ENCODE measurements at regions not wholly inside any gene's neighbourhood (a gene's known extent, or its start where the extent isn't known, plus 50 kb on each side); places are given as distances from the start of the nearest gene placed in this dataset.

DNA sequence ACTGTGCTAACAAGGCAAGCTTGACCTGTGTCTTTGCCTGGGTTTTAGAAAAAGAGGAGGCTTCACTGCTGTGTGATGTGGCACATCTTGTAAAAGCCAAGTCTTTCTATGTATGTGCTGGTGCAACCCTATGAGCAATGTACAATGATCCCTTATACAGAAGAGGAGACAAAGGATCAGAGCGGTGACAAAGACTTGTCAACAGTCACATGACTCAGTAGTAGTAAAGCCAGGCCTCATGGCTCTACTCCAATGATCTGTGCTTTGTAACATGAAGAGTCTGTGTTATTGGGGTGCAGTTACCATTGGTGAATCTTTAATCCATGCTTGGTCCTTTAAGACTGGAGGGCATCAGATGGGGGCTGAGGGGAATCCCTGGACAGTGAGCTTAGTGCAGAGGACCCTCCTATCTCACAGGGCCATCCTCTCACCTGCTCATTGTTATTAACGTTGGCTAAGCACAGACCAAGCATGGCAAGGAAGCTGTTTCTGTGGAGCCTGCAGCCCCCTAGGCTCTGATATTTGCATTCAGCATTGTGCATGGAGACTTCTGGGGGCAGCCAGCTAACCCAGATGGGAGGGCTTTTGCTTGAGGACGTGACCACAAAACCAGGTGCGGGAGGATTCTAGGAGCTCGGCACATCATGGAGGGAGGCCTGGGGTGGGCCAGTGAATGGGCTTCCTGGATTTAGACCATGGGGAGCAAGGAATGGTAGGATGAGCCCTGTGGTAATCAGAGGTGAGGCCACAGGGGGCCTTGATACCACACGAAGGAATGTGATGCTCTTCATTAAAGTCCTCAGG is 308.8 kb upstream of the ZNF32 start:
- Histone ChIP-seq H3K4me3 (ENCODE audit: low read depth in 1 of 2, low read length in 2 of 2) (no peak overlapping the region), H3K9me3 (ENCODE audit: control insufficient read depth in 1 of 2, low read length in 2 of 2) (peaks cover 0 to 4% of the 10 kb centered on the region in 2 donors), H3K36me3 (ENCODE audit: control insufficient read depth in 1 of 2, insufficient read depth in 2 of 2, low read length in 2 of 2) (no peaks in the 10 kb centered on the region), H3K27me3 (ENCODE audit: low read depth, low read length) (no peaks in the 10 kb centered on the region), H3K4me1 (ENCODE audit: control insufficient read depth in 1 of 2, insufficient read depth in 2 of 2, low read length in 2 of 2) (peaks cover 0 to 2% of the 10 kb centered on the region in 2 donors), H3K27ac (ENCODE audit: low read length) (no peak overlapping the region)

- Histone ChIP-seq H3K9me3 (ENCODE audit: control insufficient read depth in 1 of 2, low read length in 2 of 2) (peaks cover 0 to 4% of the 10 kb centered on the region in 2 donors), H3K27me3 (ENCODE audit: low read depth, low read length) (no peaks in the 10 kb centered on the region), H3K36me3 (ENCODE audit: control insufficient read depth in 1 of 2, insufficient read depth in 2 of 2, low read length in 2 of 2) (no peaks in the 10 kb centered on the region), H3K4me1 (ENCODE audit: control insufficient read depth in 1 of 2, insufficient read depth in 2 of 2, low read length in 2 of 2) (no peaks in the 10 kb centered on the region), H3K27ac (ENCODE audit: low read length) (no peak overlapping the region), H3K4me3 (ENCODE audit: low read depth in 1 of 2, low read length in 2 of 2) (no peak overlapping the region)
Observed at GRCh38 chr10:43955978-43956377, 307.3 kb upstream of the ZNF32 start.

- H3K9me3 ChIP-seq (ENCODE audit: control insufficient read depth in 1 of 2, low read length in 2 of 2), result peaks cover 0 to 4% of the 10 kb centered on the region in 2 donors
- H3K36me3 ChIP-seq (ENCODE audit: control insufficient read depth in 1 of 2, insufficient read depth in 2 of 2, low read length in 2 of 2), result no peaks in the 10 kb centered on the region
- H3K27me3 ChIP-seq (ENCODE audit: low read depth, low read length), result no peaks in the 10 kb centered on the region
- H3K4me3 ChIP-seq (ENCODE audit: low read depth in 1 of 2, low read length in 2 of 2), result no peak overlapping the region
- H3K27ac ChIP-seq (ENCODE audit: low read length), result no peak overlapping the region
- no peaks in the 10 kb centered on the region for H3K4me1 ChIP-seq (ENCODE audit: control insufficient read depth in 1 of 2, insufficient read depth in 2 of 2, low read length in 2 of 2)
Observed at GRCh38 chr10:43955002-43955596, 306.4 kb upstream of the ZNF32 start.

GRCh38 chr10:43953672-43954071 is 305.0 kb upstream of the ZNF32 start:
- no peaks in the 10 kb centered on the region for H3K27me3 ChIP-seq (ENCODE audit: low read depth, low read length)
- H3K4me1 ChIP-seq (ENCODE audit: control insufficient read depth in 1 of 2, insufficient read depth in 2 of 2, low read length in 2 of 2), result no peaks in the 10 kb centered on the region
- H3K4me3 ChIP-seq (ENCODE audit: low read depth in 1 of 2, low read length in 2 of 2), result no peak overlapping the region
- no peaks in the 10 kb centered on the region for H3K36me3 ChIP-seq (ENCODE audit: control insufficient read depth in 1 of 2, insufficient read depth in 2 of 2, low read length in 2 of 2)
- H3K27ac ChIP-seq (ENCODE audit: low read length), result no peak overlapping the region
- H3K9me3 ChIP-seq (ENCODE audit: control insufficient read depth in 1 of 2, low read length in 2 of 2), result peaks cover 0 to 4% of the 10 kb centered on the region in 2 donors

DNA sequence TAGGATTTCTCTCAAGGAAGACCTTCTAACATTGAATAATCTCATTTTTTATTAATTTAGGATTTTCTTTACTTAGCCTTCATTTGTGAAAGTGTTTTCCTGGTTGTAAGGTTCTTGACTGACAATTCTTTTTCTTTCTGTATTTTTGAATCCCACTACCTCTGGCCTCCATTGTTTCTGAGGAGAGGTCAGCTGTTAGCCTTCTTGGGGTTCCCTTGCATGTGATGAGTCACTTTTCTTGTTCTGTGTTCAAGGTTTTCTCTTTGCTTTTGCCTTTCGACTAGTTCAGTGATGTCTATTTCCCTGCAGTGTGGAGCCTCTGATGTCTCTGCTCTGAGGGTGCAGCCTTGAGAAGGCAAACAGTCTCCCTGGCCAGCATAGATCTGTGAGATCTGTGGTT is 304.1 kb upstream of the ZNF32 start:
- Histone ChIP-seq H3K27ac (ENCODE audit: low read length) (no peak overlapping the region), H3K4me1 (ENCODE audit: control insufficient read depth in 1 of 2, insufficient read depth in 2 of 2, low read length in 2 of 2) (no peaks in the 10 kb centered on the region), H3K9me3 (ENCODE audit: control insufficient read depth in 1 of 2, low read length in 2 of 2) (peaks cover 0 to 4% of the 10 kb centered on the region in 2 donors), H3K36me3 (ENCODE audit: control insufficient read depth in 1 of 2, insufficient read depth in 2 of 2, low read length in 2 of 2) (no peaks in the 10 kb centered on the region), H3K4me3 (ENCODE audit: low read depth in 1 of 2, low read length in 2 of 2) (no peak overlapping the region), H3K27me3 (ENCODE audit: low read depth, low read length) (no peaks in the 10 kb centered on the region)

- Histone ChIP-seq H3K27ac (ENCODE audit: low read length) (no peak overlapping the region), H3K9me3 (ENCODE audit: control insufficient read depth in 1 of 2, low read length in 2 of 2) (peaks cover 0 to 4% of the 10 kb centered on the region in 2 donors), H3K4me1 (ENCODE audit: control insufficient read depth in 1 of 2, insufficient read depth in 2 of 2, low read length in 2 of 2) (no peaks in the 10 kb centered on the region), H3K27me3 (ENCODE audit: low read depth, low read length) (no peaks in the 10 kb centered on the region), H3K4me3 (ENCODE audit: low read depth in 1 of 2, low read length in 2 of 2) (no peak overlapping the region), H3K36me3 (ENCODE audit: control insufficient read depth in 1 of 2, insufficient read depth in 2 of 2, low read length in 2 of 2) (no peaks in the 10 kb centered on the region)
Observed at GRCh38 chr10:43949351-43949750, 300.7 kb upstream of the ZNF32 start.

- Histone ChIP-seq H3K4me1 (ENCODE audit: control insufficient read depth in 1 of 2, insufficient read depth in 2 of 2, low read length in 2 of 2) (peaks cover 0 to 6% of the 10 kb centered on the region in 2 donors), H3K27me3 (ENCODE audit: low read depth, low read length) (no peaks in the 10 kb centered on the region), H3K4me3 (ENCODE audit: low read depth in 1 of 2, low read length in 2 of 2) (no peak overlapping the region), H3K9me3 (ENCODE audit: control insufficient read depth in 1 of 2, low read length in 2 of 2) (no peaks in the 10 kb centered on the region), H3K27ac (ENCODE audit: low read length) (no peak overlapping the region), H3K36me3 (ENCODE audit: control insufficient read depth in 1 of 2, insufficient read depth in 2 of 2, low read length in 2 of 2) (no peaks in the 10 kb centered on the region)
Observed at GRCh38 chr10:43946445-43946844, 297.8 kb upstream of the ZNF32 start.

- no peak overlapping the region for H3K4me3 ChIP-seq (ENCODE audit: low read depth in 1 of 2, low read length in 2 of 2)
- H3K4me1 ChIP-seq (ENCODE audit: control insufficient read depth in 1 of 2, insufficient read depth in 2 of 2, low read length in 2 of 2), result peaks cover 0 to 8% of the 10 kb centered on the region in 2 donors
- H3K27me3 ChIP-seq (ENCODE audit: low read depth, low read length), result no peaks in the 10 kb centered on the region
- H3K36me3 ChIP-seq (ENCODE audit: control insufficient read depth in 1 of 2, insufficient read depth in 2 of 2, low read length in 2 of 2), result no peaks in the 10 kb centered on the region
- no peaks in the 10 kb centered on the region for H3K9me3 ChIP-seq (ENCODE audit: control insufficient read depth in 1 of 2, low read length in 2 of 2)
- no peak overlapping the region for H3K27ac ChIP-seq (ENCODE audit: low read length)
Observed at GRCh38 chr10:43945908-43946307, 297.2 kb upstream of the ZNF32 start.

DNA sequence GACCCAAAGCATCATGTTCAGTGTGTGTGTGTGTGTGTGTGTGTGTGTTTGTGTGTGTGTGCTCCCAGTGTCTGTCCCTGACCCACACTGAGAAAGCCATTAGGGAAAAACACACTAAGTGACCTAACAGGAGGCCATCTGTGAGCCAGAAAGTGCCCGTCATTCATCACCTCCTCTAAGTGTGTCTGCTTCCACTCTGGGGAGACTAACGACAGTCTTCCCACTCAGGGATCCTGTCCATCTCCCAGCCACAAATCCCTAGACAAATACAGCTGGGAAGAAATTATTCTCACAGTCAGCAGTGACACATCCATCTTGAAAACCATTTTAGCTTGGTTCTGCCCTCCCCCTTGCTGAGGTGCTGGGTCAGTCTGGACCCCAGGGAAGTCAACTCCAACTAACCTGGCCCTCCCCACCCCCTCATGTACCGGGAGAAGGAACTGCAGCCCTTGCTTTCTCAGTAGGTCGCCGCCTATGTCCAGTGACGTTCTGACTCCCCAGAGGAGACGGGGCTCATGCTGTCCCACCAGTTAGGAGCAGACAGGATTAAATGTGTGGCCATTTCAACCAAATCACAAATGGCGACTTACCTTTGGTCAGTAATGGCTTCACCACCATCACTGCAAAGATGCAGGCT is 296.5 kb upstream of the ZNF32 start:
- H3K36me3 ChIP-seq (ENCODE audit: control insufficient read depth in 1 of 2, insufficient read depth in 2 of 2, low read length in 2 of 2), result no peaks in the 10 kb centered on the region
- H3K9me3 ChIP-seq (ENCODE audit: control insufficient read depth in 1 of 2, low read length in 2 of 2), result no peaks in the 10 kb centered on the region
- no peaks in the 10 kb centered on the region for H3K27me3 ChIP-seq (ENCODE audit: low read depth, low read length)
- no peak overlapping the region for H3K4me3 ChIP-seq (ENCODE audit: low read depth in 1 of 2, low read length in 2 of 2)
- peaks cover 1 to 10% of the 10 kb centered on the region in 2 donors for H3K4me1 ChIP-seq (ENCODE audit: control insufficient read depth in 1 of 2, insufficient read depth in 2 of 2, low read length in 2 of 2)
- no peak overlapping the region for H3K27ac ChIP-seq (ENCODE audit: low read length)

- peaks cover 7 to 10% of the 10 kb centered on the region in 2 donors for H3K4me1 ChIP-seq (ENCODE audit: control insufficient read depth in 1 of 2, insufficient read depth in 2 of 2, low read length in 2 of 2)
- H3K36me3 ChIP-seq (ENCODE audit: control insufficient read depth in 1 of 2, insufficient read depth in 2 of 2, low read length in 2 of 2), result no peaks in the 10 kb centered on the region
- no peaks in the 10 kb centered on the region for H3K27me3 ChIP-seq (ENCODE audit: low read depth, low read length)
- H3K9me3 ChIP-seq (ENCODE audit: control insufficient read depth in 1 of 2, low read length in 2 of 2), result no peaks in the 10 kb centered on the region
- no peak overlapping the region for H3K4me3 ChIP-seq (ENCODE audit: low read depth in 1 of 2, low read length in 2 of 2)
- H3K27ac ChIP-seq (ENCODE audit: low read length), result no peak overlapping the region
Observed at GRCh38 chr10:43944381-43945093, 295.9 kb upstream of the ZNF32 start.

DNA sequence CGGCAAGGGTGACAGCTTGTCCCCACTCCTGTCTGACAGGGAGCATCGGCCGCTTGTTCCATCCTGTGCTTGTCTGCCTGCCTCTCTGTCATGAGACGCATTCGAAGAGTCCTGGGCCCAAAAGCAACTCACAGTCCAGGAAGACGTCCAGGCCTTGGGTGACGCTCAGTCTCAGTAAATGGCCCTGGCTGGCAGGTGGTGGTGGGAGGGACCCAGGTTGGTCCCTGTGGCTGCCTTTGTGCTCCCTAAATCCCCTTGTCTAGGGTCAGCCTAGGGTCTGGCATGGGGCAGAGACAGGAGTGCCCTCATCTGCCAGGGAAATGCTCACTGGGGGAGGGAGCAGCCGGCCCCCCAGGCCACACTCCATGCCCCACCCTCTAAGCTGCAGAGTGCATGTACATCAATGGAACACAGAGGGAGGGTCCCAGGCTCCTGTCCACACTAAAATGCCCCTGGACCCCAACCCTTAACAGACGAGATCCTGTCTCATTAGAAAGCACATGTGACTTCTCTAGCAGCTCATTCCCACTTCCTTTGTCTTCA is 295.2 kb upstream of the ZNF32 start:
- H3K36me3 ChIP-seq (ENCODE audit: control insufficient read depth in 1 of 2, insufficient read depth in 2 of 2, low read length in 2 of 2), result no peaks in the 10 kb centered on the region
- H3K27ac ChIP-seq (ENCODE audit: low read length), result no peak overlapping the region
- no peak overlapping the region for H3K4me3 ChIP-seq (ENCODE audit: low read depth in 1 of 2, low read length in 2 of 2)
- peaks cover 7 to 10% of the 10 kb centered on the region in 2 donors for H3K4me1 ChIP-seq (ENCODE audit: control insufficient read depth in 1 of 2, insufficient read depth in 2 of 2, low read length in 2 of 2)
- H3K27me3 ChIP-seq (ENCODE audit: low read depth, low read length), result no peaks in the 10 kb centered on the region
- no peaks in the 10 kb centered on the region for H3K9me3 ChIP-seq (ENCODE audit: control insufficient read depth in 1 of 2, low read length in 2 of 2)
